HG03378 (cell line): ENCODE measurements at regions not wholly inside any gene's neighbourhood (a gene's known extent, or its start where the extent isn't known, plus 50 kb on each side); places are given as distances from the start of the nearest gene placed in this dataset.
"Not testable (repeated sequence)": the region's sequence is repeated elsewhere in the genome, so short reads cannot be mapped to it uniquely, and the experiment has no call there.

Source experiments
- ATAC-seq: cut with Tn5 transposase; IDR thresholded peaks from one replicate; pipeline ENCODE4 v1.9.1; 2021; ENCODE audit warnings: mild to moderate bottlenecking, moderate library complexity; ENCODE audit not compliant: unreplicated experiment

DNA sequence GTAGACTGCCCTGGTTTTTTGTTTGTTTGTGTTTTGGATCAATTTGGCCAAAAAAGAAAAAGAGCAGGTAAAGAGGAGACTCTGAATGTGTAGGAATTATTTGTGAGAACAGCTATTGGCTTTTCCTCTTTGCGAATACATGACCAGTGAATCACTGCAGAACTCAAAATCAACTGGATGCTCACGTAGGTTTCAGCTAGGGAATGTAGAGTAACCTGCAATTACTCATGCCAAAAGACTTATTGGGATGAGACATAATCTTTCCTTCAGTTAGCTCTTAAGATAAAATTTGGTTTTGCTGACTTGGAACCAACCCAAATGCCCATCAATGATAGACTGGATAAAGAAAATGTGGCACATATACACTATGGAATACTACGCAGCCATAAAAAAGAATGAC, 348.0 kb downstream of the NPR3 start:
- no peak for ATAC-seq

DNA sequence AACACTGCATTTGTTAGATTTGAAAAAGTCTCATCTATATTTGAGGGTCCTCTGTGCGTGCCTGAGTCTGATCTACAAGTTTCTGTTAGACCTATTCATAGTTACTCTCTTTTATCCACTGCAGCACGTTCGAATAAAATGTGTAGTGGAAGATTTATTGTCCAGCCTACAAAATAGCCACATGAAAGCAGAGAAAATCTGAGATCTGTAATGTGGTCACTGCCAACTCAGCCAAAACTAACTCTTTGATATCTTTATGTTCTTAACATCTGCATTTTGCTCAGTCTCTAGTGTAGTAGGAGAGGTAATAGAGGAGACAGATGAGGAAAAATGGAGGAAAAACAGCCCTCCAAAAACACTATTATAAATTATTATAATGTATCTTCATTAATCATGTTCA, 354.0 kb downstream of the NPR3 start:
- no peak for ATAC-seq

DNA sequence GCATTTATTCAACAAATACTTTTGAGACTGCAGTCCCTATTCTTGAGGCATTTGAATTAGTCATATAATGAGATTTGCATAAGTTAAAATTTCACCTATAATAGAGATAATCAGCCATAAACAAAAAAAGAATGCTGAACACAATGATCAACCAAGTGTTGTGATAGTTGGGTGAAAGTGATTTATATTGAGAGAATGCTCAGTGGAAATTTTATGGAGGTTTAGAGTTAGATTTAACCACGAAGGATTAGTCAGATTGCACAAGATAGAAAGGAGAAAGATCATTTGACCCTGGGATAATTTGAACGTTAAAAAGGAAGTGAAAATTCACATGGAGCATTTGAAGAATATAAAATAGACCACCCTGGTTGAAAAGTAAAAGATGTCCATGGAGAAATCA, 356.2 kb downstream of the NPR3 start:
- no peak for ATAC-seq

- ATAC-seq, result no peak
Measured at GRCh38 chr5:33068786-33069185, 357.7 kb downstream of the NPR3 start.

- ATAC-seq, result no peak
Measured at GRCh38 chr5:33072296-33072695, 361.2 kb downstream of the NPR3 start.

DNA sequence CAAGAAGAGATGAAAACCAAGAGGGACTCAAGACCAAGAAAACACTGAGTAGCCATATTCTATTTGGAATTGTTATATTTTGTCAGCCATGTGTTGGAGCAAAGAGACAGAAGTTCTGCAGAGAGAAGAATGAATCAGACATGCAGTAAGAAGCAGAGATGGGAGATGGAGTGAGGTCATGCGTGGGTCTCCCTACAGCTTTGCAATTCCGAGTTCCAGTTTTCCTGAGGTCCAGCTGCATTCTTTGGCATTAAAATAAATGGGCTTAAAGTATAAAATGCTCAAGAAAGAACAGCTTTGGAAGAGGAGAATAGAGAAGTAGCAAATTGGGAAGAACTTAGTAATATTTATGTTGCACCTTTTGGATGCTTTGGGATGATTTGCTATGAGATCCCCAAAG, 361.6 kb downstream of the NPR3 start:
- ATAC-seq, result no peak

- ATAC-seq, result no peak
Measured at GRCh38 chr5:33073881-33074327, 362.8 kb downstream of the NPR3 start.

DNA sequence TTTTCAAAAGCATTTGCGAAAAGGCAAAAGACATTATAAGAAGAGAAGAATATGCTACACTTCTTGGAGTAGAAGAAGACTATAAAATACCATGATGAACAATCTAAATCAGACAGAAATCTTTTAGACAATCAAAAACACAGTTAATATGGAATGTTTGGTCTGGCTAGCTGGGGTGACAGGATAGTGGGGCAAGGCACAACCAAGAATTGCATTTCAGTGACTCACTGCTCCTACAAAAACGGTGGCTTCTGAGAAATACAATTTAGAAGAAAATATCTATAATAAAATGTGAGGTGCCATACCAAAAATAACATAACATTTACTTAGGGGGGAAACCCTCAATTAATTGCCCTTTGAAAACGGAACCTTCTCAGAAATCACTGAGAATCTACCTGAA, 363.4 kb downstream of the NPR3 start:
- no peak for ATAC-seq

- ATAC-seq, result no peak
Measured at GRCh38 chr5:33075731-33076130, 364.6 kb downstream of the NPR3 start.

GRCh38 chr5:33079548-33079947, 361.2 kb upstream of the TARS1 start:
- no peak for ATAC-seq

GRCh38 chr5:33080287-33080686, 360.5 kb upstream of the TARS1 start:
- no peak for ATAC-seq

GRCh38 chr5:33088176-33088575, 352.6 kb upstream of the TARS1 start:
- no peak for ATAC-seq

GRCh38 chr5:33091571-33092363, 349.0 kb upstream of the TARS1 start:
- ATAC-seq, result no peak

- ATAC-seq, result no peak
Measured at GRCh38 chr5:33092719-33093118, 348.0 kb upstream of the TARS1 start.

DNA sequence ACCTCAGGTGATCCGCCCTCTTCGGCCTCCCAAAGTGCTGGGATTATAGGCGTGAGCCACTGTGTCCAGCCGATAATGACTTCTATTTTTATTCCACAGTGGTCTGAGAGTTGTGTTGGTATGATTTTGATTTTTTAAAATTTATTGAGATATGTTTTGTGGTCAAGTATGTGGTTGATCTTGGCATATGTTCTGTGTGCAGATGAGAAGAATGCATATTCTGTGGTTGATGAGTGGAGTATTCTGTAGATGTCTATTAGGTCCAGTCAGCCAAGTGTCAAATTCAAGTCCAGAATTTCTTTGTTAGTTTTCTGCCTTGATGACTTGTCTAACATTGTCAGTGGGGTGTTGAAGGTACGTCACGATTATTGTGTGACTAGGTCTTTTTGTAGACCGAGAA, 338.2 kb upstream of the TARS1 start:
- ATAC-seq, result no peak

- no peak for ATAC-seq
Measured at GRCh38 chr5:33105521-33105941, 335.2 kb upstream of the TARS1 start.

DNA sequence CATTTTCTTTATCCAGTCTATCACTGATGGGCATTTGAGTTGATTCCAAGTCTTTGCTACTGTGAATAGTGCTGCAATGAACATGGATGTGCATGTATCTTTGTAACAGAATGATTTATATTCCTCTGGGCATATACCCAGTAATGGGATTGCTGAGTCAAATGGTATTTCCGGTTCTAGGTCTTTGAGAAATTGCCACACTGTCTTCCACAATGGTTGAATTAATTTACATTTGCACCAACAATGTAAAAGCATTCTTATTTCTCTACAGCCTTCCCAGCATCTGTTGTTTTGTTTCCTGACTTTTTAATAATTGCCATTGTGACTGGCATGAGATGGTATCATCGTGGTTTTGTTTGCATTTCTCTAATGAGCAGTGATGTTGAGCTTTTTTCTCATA, 330.3 kb upstream of the TARS1 start:
- not testable (repeated sequence) for ATAC-seq

DNA sequence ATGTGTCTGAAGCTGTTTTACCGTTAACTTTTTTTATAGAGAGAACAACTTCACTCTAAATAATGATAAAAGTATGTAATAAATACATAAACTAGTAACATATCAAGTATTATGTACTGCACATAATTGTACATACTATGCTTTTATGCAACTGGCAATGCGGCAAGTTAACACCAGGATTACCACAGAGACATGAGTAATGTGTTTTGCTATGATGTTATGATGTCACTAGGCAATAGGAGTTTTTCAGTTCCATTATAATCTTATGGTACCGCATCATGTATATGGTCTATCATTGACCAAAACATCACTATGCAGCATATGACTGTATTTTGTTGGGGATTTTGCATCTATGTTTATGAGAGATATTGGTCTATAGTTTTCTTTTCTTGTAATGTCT, 326.4 kb upstream of the TARS1 start:
- ATAC-seq, result no peak

GRCh38 chr5:33115467-33115866, 325.3 kb upstream of the TARS1 start:
- ATAC-seq, result no peak

DNA sequence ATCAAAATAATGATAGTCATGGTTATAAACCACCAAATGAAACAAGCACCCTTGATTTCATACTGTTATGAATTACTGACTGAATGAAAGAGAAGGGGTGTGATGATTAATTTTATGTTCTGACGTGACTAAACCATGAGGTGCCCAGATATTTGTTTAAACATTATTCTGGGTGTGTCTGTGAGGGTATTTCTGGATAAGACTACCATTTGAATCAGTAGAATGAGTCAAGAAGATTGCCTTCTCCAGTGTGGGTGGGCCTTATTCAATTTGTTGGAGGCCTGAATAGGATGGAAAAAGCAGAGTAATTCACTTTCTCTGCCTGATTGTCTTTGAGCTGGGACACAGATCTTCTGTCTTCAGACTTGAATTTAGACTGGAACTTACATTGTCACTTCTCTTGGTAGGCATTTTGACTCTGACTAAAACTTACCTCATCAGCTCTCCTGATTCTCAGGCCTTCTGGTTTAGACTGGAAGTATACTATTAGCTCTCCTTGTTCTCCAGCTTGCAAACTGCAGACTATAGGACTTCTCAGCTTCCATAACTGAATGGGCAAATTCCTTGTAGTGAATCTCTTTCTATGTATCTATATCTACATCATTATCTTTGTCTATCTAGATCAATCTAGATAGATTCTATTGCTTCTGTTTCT, 321.9 kb upstream of the TARS1 start:
- no peak for ATAC-seq

DNA sequence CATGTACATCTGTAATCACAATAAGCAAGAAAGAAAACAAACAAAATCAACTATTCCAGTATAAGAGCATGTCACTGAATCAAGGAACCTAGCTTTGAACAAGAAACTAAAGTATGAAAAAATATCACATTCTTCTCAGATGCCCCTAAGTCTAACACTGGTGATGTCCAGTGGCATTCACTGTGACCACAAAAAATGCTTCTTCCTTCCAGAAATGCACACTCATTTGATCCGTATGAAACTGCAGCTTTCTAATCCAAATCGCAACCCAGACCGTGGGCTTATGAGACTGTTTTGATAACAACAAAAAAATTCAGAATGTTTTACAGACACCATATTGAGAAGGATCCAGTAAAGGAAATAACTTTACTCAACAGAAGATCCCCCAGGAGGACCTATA, 320.1 kb upstream of the TARS1 start:
- no peak for ATAC-seq

DNA sequence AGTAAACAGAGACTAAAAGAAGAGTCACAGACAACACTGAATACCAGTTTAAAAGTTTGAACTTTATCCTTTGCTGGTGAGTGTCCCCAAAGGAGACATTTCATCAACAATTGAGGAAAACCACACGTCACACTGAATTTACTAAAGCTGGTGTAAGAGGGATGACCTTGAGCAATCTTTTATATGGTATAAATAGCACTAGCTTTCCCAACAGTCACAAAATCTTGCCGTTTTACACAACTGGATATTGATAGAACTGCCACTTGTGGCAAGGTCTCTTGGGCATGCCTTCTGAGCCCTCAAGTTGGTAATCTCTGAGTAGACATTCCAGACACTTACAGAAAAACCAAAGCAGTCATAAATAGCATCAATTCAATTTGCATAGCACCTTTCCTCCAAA, 311.5 kb upstream of the TARS1 start:
- ATAC-seq, result no peak

DNA sequence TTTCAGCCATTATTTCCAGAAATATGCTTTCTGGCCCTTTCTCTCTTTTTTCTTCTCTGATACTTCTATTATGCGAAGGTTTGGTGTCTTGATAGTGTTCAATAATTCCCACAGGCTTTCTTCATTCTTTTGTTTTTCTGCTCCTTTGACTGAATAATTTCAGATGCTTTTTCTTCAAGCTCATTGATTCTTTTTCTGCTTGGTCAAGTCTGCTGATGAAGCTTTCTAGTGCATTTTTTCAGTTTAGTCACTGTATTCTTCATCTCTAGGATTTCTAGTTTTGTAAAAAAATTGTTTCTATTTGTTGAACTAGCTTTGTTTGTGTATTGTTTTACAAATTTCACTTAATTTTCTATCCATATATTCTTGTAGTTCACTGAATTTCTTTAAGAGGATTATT, 304.0 kb upstream of the TARS1 start:
- no peak for ATAC-seq
